HG03135 (cell line): ENCODE measurements at regions not wholly inside any gene's neighbourhood (a gene's known extent, or its start where the extent isn't known, plus 50 kb on each side); places are given as distances from the start of the nearest gene placed in this dataset.
"Not testable (repeated sequence)": the region's sequence is repeated elsewhere in the genome, so short reads cannot be mapped to it uniquely, and the experiment has no call there.

Experiments
- ATAC-seq: cut with Tn5 transposase; IDR thresholded peaks from one replicate; pipeline ENCODE4 v1.9.1; 2021; ENCODE audit warnings: mild to moderate bottlenecking, moderate library complexity; ENCODE audit not compliant: unreplicated experiment

- no peak for ATAC-seq
Measured at GRCh38 chr5:138649316-138649720, 74.1 kb upstream of the HSPA9 start.

DNA sequence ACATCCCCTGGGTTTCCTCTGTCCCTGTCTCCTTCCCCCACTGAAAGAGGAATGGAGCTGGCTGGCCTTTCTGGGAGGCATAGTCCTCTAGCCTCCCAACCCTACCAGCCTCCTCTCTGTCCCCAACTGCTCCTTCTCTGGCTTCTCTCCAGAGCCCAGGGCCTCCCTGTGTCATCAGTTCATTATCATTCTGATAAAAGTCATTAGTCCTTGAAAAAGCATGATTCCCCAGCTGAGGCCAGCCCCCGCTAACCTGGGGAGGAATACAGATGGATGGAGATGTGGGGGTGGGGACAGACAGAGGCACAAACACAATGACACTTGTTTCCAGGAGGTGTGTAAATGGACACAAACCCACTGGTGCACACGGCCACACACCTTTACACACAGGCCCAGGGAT, 73.6 kb upstream of the HSPA9 start:
- ATAC-seq = no peak

DNA sequence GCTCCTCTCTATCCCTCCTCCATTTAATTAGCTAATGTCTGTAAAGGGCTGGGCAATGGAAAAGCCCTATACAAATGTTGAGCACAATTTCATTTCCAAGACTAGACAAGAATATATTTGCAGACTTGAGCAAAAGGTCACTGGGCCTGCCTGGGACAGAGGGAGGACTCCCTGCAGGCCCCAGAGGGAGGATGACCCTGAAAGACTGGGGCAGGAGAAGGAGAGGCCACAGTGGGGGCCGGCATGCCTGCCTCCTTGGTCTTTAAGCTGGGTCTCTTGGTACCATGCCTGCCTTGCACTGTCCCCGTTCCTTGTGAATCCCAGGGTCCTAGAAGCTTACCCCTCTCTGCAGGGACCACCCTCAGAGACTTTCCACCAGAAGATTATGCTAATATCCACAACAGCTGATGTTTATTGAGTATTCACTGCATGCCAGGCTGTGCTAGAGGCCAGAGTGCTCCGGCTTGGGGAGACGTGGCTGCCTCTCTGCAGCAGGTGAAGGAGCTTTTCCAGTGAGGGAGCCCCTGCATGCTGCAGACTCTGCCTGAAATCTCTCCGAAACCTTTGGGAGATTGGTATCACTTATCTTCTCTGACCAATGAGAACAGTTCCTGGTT, 72.7 kb upstream of the HSPA9 start:
- ATAC-seq = no peak

- no peak for ATAC-seq
Measured at GRCh38 chr5:138647261-138647788, 72.1 kb upstream of the HSPA9 start.

- no peak for ATAC-seq
Measured at GRCh38 chr5:138646671-138647070, 71.5 kb upstream of the HSPA9 start.

DNA sequence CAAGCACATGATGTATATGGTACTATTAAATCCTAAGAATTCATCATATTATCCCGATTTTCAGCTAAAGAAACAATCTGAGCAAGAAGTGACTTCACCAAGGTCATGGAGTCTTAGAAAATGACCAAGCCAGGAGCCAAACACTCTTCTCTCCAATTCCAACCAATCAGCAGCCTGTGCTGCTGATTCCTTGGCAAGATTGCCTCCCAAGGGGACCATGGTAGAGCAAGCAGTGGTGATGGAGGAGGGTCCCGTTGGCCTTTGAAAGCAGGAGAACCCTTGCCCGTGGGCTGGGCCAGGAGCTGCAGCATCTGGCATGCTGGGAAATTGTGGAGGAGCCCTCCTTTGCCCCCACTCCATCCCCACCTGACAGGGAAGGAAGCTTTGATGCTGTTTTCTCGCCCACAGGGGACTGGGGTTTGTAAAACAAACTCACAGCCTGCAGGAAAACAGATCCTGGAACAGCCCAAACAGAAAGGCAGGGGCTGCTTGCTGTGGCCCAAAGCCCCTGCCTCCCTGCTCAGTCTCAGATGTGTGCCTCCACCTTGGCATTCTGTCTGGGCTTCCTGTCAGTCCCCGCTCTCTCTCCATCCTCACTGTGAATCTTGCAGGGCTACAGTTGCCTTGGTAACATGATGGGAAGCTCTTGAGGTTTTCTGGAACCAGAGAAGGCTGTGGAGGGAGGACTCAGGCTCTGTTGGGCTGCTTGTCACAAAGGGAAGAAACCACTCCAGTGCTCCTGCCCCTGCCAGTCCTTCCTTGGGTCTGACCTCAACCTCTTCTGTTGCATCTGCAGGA, 70.8 kb upstream of the HSPA9 start:
- no peak for ATAC-seq

- no peak for ATAC-seq
Measured at GRCh38 chr5:138643040-138643791, 68.0 kb upstream of the HSPA9 start.

- ATAC-seq = no peak
Measured at GRCh38 chr5:138641547-138642298, 66.5 kb upstream of the HSPA9 start.

- no peak for ATAC-seq
Measured at GRCh38 chr5:138640646-138641254, 65.5 kb upstream of the HSPA9 start.

DNA sequence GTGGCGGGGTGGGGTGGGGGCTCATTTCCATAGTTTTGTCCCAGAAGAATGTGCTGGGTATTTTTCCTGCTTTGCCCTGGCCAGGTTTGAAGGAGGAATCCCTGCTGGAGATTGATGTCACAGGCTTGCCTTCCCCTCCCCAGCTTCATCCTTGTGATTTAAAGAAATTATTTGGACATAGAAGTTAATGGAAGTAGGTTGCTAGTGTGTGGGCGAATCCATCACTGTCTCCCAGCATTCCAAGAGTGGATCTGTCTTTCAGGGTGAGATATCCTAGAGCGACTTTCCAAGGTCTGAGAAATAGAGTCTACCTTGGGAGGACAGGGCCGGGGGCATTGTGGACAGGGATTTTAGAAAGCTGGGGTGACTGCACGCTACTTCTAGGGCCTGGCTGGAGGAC, 64.9 kb upstream of the HSPA9 start:
- ATAC-seq = no peak

DNA sequence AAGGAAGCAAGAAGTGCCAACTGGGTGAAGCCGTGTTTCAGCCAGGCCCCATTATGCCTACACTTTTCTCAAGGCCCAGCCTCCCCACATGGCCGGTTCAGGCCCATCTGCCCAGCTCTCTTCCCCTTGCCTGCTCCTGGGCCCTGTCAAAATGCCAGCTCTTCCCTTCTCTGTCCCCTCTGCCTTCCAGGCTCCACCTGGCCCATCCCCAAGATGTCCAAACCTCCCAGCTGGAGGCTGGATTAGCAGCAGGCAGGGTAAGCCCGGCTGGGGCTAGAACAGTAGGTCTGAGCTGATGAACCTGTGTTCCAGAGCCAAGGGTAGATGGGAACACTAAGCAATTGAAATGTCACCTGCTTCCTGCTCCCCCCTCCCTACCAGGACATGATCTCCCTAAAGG, 64.1 kb upstream of the HSPA9 start:
- no peak for ATAC-seq

DNA sequence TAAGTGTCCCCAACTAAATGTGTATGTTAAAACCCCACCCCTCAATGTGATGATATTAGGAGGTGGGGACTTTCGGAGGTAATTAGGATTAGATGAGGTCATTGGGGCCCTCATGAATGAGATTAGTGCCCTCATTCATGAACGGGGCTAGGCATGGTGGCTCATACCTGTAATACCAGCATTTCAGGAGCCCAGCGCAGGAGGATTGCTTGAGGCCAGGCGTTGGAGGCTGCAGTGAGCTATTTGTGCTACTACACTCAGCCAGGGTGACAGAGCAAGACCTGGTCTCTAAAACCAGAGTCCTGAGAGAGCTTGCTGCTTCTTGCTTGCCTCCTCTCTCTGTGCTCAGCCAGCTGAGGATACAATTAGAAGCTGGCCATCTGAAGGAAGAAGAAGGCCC, 62.1 kb upstream of the HSPA9 start:
- no peak for ATAC-seq

DNA sequence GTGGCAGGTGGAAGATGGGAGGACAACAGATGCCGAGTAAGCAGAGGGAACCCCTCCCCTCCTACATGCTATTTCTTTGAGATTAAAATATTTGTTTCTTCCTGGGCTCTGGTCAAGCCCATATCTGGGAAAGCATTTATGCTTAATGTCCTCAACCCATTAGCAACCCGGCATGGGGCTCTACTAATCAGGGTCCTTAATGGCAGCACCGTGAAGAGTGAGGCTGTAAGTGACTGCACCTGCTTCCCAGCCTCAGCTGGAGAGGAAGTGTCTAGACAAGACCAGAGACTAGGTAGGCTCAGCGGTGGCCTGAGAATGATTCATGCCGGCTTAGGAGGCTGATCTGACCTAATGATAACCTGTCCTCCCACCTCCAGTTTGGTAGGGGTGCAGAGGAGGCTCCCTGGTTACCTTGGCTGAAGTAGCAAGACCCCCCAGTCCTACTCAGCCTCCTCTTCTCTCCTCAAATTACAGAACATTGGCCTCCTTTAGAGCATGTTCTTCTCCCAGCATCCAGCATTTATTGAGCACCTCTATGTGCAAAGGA, 61.3 kb upstream of the HSPA9 start:
- ATAC-seq = no peak

- ATAC-seq = no peak
Measured at GRCh38 chr5:138635708-138636107, 60.5 kb upstream of the HSPA9 start.

GRCh38 chr5:138635265-138635664, 60.1 kb upstream of the HSPA9 start:
- no peak for ATAC-seq

GRCh38 chr5:138634804-138635203, 59.6 kb upstream of the HSPA9 start:
- ATAC-seq = not testable (repeated sequence)

- no peak for ATAC-seq
Measured at GRCh38 chr5:138632900-138633489, 57.8 kb upstream of the HSPA9 start.

DNA sequence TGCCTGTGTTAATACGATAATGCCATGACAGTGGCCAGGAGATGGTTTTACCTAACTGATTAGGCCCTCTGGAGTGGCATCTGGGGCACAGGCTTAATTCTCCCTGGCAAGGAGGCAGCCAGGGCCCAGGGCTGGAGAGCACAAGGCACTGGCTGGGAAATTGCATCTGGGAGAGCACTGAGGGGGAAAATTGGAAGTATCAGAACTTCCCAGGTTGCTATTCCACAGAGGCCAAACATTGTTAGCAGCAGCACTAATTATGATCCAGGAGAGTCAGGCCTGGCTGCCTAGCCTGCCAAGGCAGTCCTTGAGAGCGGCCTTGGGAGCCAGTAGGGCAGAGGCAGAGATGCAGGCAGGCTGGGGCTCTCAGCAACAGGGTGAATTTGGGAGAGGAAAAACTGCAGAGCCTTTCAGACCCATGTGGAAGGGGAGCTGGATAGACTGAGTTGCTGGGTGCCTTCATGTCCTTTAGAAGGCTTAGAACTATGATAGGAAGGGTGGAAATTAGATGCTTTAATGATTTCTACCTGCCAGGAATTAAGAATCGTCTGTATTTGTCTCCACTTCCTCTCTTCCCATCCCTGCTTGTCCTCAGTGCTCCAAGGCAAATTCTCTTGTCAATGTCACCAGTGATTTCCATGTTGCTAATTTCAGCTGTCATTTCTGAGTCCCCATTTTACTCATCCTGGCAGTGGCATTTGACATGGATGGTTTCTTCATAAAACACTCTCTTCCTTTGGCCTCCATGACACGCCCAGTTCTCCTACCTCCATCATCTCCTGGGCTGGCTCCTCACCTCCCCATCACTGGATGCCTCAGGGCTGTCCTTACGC, 56.1 kb upstream of the HSPA9 start:
- no peak for ATAC-seq

DNA sequence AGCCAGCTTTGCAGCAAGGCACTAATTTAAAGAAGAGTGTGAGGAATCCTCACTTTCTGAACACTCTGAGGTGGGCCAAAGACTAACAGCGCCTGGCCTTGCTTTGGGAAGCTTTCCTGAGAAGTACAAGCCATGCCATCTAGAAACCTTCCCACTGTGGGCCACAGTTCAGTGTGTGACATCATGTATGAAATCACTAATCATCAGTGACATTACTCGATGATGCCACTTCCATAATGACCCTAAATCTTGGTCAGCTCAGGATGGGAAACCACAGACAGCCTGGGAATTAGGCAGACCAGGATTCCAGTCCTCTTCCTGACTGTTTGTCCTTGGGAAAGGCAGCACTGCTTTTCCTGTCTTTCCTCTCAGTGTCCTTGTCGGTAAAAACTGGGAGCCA, 54.2 kb upstream of the HSPA9 start:
- ATAC-seq = no peak
